Skeletal muscle tissue (tissue), 3 donors: ENCODE measurements at regions not wholly inside any gene's neighbourhood (a gene's known extent, or its start where the extent isn't known, plus 50 kb on each side); places are given as distances from the start of the nearest gene placed in this dataset.
"Not testable (repeated sequence)": the region's sequence is repeated elsewhere in the genome, so short reads cannot be mapped to it uniquely, and the experiment has no call there.

ENCODE experiments used
- H3K27ac ChIP-seq: one replicate; pipeline ENCODE4 v1.7.0; 2013; ENCODE audit warnings: mild to moderate bottlenecking, low read depth, low read length, inconsistent platforms
- H3K27me3 ChIP-seq, 3 donors: one replicate each; pipeline ENCODE4 v1.7.0; 2013; ENCODE audit warnings: low read length in 3 of 3; ENCODE audit not compliant: control insufficient read depth in 3 of 3, insufficient read depth in 3 of 3
- H3K36me3 ChIP-seq, 3 donors: one replicate each; pipeline ENCODE4 v1.7.0; 2013; ENCODE audit warnings: low read length in 3 of 3; ENCODE audit not compliant: control insufficient read depth in 3 of 3, insufficient read depth in 3 of 3
- H3K4me1 ChIP-seq, 3 donors: one replicate each; pipeline ENCODE4 v1.7.0; 2013; ENCODE audit warnings: low read length in 3 of 3, mild to moderate bottlenecking in 3 of 3; ENCODE audit not compliant: control insufficient read depth in 3 of 3, insufficient read depth in 3 of 3
- H3K4me3 ChIP-seq, 3 donors: one replicate each; pipeline ENCODE4 v1.7.0; 2013; ENCODE audit warnings: low read length in 3 of 3
- H3K9ac ChIP-seq, 3 donors: one replicate each; pipeline ENCODE4 v1.7.0; 2013; ENCODE audit warnings: low read length in 3 of 3, mild to moderate bottlenecking in 3 of 3, moderate library complexity in 2 of 3, low read depth in 1 of 3
- H3K9me3 ChIP-seq, 3 donors: one replicate each; pipeline ENCODE4 v1.7.0; 2013; ENCODE audit warnings: low read length in 3 of 3; ENCODE audit not compliant: control insufficient read depth in 3 of 3
- donor health status: Osteomylitis.

DNA sequence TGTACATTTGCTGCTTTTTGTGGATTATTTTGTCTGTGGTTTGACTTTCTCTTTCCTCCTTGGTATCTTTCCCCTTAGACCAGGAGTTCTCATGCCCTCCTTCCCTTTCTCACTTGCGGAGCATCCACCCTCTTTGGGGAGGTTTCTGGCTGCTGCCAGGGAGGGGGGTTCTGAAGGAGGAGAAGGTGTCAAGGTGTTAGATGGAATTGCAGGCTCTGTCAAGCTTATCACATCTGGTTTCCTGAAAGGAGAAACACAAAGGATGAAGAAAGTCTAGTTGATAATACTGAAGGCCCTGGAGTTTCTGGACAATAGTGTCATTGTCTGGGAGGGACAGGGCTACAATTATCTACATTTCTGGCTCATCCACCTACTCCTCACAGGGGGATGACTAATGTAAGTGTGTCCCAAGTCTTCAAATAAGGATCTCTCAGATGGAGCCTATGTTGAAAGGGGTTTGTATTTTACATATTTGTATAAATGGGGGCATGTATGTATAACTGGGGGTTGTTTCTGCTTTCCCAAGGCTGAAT is 217.3 kb upstream of the CCDC196 start:
- no peaks in the 10 kb centered on the region for H3K4me1 ChIP-seq
- no peak overlapping the region for H3K27ac ChIP-seq
- no peaks in the 10 kb centered on the region for H3K27me3 ChIP-seq
- no peaks in the 10 kb centered on the region for H3K36me3 ChIP-seq
- no peaks in the 10 kb centered on the region for H3K9me3 ChIP-seq
- no peak overlapping the region for H3K9ac ChIP-seq
- no peak overlapping the region for H3K4me3 ChIP-seq

DNA sequence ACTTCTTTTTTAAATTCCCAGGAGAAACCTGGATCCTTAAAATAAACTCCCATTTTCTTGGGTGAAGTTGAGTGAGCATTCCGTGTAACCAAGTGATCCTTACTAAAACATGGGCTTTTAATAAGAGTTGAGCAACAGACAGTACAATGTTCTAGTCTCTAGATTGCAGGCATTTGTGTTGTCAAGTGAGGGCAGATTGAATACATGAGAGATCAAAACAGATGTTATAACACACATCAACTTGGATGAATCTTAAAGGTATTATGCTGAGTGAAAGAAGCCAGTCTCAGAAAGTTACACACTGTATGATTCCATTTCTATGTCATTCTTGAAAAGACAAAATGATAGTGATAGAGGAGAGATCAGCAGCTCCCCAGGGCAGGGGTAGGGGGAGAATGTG is 213.9 kb upstream of the CCDC196 start:
- H3K27ac ChIP-seq: no peak overlapping the region
- H3K9ac ChIP-seq: no peak overlapping the region

DNA sequence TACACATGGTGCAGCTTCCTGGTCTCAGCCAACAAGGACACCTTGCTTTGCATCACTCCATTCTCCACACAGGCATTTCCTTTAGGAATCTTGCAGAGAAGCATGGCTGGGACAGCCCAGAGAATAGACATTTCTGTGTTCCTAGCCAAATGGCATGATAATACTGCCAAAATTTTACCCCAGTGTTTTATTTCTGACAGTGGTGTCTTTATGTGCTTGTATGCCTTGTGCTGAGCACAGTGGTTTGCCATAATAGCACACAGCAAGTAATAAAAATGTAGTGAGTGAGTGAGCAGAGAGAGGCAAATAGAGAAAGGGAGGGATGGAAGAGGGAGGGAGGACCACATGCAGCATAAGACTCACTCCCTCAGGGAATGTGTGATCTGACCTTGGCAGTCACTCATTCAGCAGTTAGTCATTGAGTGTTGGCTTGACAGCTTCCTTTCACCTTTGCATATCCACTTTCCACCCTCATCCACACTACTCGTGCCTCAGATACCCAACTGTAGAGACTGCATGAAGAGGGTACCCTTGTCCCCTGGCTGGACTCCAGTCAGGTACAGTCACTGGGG is 212.8 kb upstream of the CCDC196 start:
- Histone ChIP-seq H3K27ac (no peak overlapping the region), H3K36me3 (no peaks in the 10 kb centered on the region), H3K27me3 (no peaks in the 10 kb centered on the region), H3K4me3 (no peak overlapping the region), H3K9ac (no peak overlapping the region), H3K9me3 (no peaks in the 10 kb centered on the region), H3K4me1 (no peaks in the 10 kb centered on the region)

More for the DNA sequence above, 213.9 kb upstream of the CCDC196 start:
- H3K36me3 ChIP-seq: no peaks in the 10 kb centered on the region
- H3K9me3 ChIP-seq: no peaks in the 10 kb centered on the region
- H3K27me3 ChIP-seq: no peaks in the 10 kb centered on the region
- no peaks in the 10 kb centered on the region for H3K4me1 ChIP-seq
- H3K4me3 ChIP-seq: no peak overlapping the region

DNA sequence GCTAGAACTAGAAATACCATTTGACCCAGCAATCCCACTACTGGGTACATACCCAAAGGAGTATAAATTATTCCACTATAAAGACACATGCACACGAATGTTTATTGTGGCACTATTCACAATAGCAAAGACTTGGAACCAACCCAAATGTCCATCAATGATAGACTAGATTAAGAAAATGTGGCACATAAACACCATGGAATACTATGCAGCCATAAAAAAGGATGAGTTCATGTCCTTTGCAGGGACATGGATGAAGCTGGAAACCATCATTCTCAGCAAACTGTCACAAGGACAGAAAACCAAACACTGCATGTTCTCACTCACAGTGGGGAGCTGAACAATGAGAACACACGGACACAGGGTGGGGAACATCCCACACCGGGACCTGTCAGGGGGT is 207.8 kb upstream of the CCDC196 start:
- not testable (repeated sequence) for H3K4me3 ChIP-seq, H3K27me3 ChIP-seq, H3K36me3 ChIP-seq, H3K27ac ChIP-seq, H3K9me3 ChIP-seq, H3K9ac ChIP-seq, H3K4me1 ChIP-seq

DNA sequence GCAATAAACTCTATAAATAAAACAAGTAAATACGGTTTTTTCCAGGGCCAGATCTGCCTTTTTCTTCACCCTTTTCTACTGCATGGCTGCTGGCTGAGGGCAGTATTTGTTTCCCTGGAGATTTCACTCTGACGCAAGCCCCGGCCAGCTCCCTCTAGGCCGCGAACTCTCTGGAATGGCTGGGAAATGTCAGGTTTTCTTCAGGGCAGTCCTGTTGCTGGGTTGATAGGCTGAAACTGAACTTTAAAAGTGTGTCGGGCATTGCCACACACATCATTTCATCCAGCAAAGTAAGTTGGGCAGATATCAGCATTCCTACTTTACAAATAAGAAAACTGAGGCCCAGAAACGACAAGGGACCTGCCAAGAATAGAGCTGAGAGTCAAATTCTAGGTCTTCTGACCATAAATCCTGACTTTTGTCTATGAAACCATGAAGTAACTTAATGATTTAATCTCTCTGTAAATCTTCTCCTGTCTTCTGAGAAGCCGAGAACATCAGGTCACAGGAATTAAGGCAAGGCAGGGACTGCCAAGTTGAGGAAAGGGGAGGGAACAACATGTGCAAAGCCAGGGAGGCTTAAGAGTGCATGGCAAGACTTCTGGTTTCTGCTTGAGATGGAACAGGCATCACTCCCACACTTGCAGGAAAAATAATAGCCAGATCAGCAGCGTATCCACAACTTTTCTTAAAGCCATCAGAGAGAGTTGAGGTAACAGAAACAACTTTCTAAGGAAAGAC is 205.0 kb upstream of the CCDC196 start:
- Histone ChIP-seq H3K27ac (no peak overlapping the region), H3K9me3 (no peaks in the 10 kb centered on the region), H3K4me3 (no peak overlapping the region), H3K4me1 (peaks cover 3 to 9% (median 6%) of the 10 kb centered on the region in 3 donors), H3K9ac (no peak overlapping the region), H3K36me3 (no peaks in the 10 kb centered on the region), H3K27me3 (no peaks in the 10 kb centered on the region)

DNA sequence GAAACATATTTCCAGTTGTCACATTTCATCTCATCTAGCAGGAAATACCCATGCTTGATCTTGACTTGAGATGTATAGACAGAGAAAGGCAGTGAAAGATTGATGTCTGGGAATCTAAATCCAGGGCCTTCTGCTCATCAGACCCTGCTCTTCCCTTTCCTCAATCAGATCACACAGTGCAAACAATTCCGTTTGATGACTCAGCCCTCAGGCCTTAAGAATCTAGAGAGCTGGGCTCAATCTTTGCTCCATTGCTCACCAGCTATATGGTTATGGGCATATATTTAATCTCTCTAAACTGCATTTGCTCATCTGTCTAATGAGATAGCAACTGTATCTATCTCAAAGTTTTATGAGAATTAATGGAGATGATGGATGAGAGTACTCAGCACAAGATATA is 201.8 kb upstream of the CCDC196 start:
- peaks cover 3 to 9% (median 6%) of the 10 kb centered on the region in 3 donors for H3K4me1 ChIP-seq
- no peak overlapping the region for H3K4me3 ChIP-seq
- no peaks in the 10 kb centered on the region for H3K27me3 ChIP-seq
- H3K9me3 ChIP-seq: no peaks in the 10 kb centered on the region
- no peak overlapping the region for H3K27ac ChIP-seq
- no peaks in the 10 kb centered on the region for H3K36me3 ChIP-seq
- H3K9ac ChIP-seq: no peak overlapping the region

DNA sequence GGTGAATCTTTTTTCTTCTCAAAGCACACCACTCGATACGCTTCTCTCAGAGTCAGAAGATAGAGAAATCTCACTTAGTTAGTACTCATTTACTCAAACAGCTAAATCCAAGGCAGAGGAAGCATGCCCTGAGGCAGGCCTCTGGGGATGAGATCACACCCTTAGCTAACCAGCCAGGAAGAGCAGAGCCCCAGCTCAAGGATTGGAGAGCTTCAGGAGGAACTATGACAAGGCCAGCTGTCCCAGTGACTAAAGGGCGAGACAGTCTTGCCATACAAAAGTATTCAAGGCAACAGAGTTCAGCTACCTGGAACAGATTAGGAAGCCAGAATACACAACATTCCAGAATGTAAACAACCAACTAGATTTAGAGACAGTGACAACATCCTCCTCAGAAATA is 197.7 kb upstream of the CCDC196 start:
- Histone ChIP-seq H3K9ac (no peak overlapping the region), H3K27ac (no peak overlapping the region), H3K27me3 (no peaks in the 10 kb centered on the region), H3K4me3 (no peak overlapping the region), H3K36me3 (no peaks in the 10 kb centered on the region), H3K9me3 (no peaks in the 10 kb centered on the region), H3K4me1 (no peaks in the 10 kb centered on the region)

DNA sequence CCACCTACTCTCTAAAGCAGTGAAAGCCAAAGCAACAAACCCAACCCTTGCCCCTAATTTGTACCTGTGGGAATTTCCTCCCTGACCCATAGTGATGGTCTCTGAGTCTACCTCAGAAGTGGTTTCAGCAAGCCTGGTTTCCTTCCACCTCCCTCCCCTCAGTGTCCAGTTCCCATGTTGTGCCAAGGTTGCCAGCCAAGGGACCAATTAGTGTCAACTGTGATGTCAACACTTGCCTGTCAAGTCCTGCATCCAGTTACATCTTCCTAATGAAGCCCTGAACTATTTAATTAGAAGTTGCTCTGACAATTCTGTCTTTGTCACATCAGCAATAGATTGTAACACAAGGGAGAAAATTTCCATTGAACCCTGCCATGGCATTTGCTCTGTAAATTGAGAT is 194.4 kb upstream of the CCDC196 start:
- no peak overlapping the region for H3K9ac ChIP-seq
- H3K27me3 ChIP-seq: no peaks in the 10 kb centered on the region
- no peaks in the 10 kb centered on the region for H3K36me3 ChIP-seq
- H3K4me3 ChIP-seq: no peak overlapping the region
- H3K9me3 ChIP-seq: no peaks in the 10 kb centered on the region
- H3K4me1 ChIP-seq: no peaks in the 10 kb centered on the region
- no peak overlapping the region for H3K27ac ChIP-seq

DNA sequence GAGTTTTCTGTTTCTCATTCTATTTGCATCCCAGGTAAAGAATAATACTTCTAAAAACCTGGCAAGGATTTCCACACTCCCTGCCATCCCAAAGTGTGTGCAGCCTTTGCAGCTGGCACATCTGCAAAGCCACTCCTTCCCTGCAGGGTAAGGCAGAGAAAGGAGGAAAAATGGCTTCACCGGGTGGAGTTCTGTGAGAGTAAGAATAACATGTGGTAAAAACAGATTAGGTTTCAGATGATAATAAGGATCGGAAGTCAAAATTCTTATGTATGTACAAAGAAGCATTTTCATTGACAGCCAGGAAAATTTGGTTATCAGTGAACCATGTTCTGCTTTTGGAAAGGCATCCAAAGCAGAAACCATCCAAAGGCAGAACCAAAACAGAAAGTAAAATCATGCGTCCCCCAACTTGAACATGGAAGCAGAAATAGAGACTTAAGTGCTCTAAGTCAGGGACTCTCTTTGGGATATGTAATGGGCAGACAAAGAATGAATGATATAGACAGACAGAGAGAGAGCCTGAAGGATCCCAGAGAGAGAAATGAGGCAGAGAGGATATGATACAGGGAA is 192.6 kb upstream of the CCDC196 start:
- H3K4me3 ChIP-seq: no peak overlapping the region
- no peak overlapping the region for H3K9ac ChIP-seq
- no peaks in the 10 kb centered on the region for H3K36me3 ChIP-seq
- H3K27me3 ChIP-seq: no peaks in the 10 kb centered on the region
- no peaks in the 10 kb centered on the region for H3K9me3 ChIP-seq
- H3K27ac ChIP-seq: no peak overlapping the region
- no peaks in the 10 kb centered on the region for H3K4me1 ChIP-seq

DNA sequence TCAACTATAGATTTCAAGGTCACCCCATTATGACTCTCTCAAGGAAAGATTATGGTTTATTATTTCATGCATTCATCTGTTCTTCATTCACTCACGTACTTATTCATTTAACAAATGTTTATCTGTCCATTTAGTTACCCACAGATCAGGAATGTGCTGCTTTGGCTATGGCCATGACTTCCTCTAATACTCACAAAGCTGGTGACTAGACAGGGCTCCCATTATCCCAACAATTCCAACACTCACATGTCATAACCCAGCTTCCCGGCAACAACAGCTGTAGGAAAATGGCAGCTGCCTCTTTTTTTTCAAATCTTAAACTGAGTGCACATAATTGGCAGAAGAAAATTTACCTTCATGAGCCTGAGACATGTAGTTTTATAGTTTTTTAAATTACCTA is 190.8 kb upstream of the CCDC196 start:
- Histone ChIP-seq H3K27me3 (no peaks in the 10 kb centered on the region), H3K9ac (no peak overlapping the region), H3K9me3 (no peaks in the 10 kb centered on the region), H3K36me3 (no peaks in the 10 kb centered on the region), H3K4me3 (no peak overlapping the region), H3K27ac (no peak overlapping the region), H3K4me1 (no peaks in the 10 kb centered on the region)
